PC-3 (cell line): ENCODE measurements at regions not wholly inside any gene's neighbourhood (a gene's known extent, or its start where the extent isn't known, plus 50 kb on each side); places are given as distances from the start of the nearest gene placed in this dataset.

Source experiments
- EZH2phosphoT487 ChIP-seq: fragments of 300-600 bp; sonication (generic); IDR thresholded peaks from 2 replicates; pipeline ENCODE4 v1.6.1; 2018; ENCODE audit warnings: mild to moderate bottlenecking, antibody characterized with exemption, low read length, borderline replicate concordance
- TF ChIP-seq, protein P1 (sequence below): fragments of 300-600 bp; sonication (generic); conservative IDR thresholded peaks from 2 replicates; pipeline ENCODE4 v1.5.1; 2017; ENCODE audit warnings: antibody characterized with exemption, low read depth, mild to moderate bottlenecking, low read length

GRCh38 chr3:127033171-127033570 lies 50.3 kb downstream of the PLXNA1 start:
- TF ChIP-seq, protein P1, sequence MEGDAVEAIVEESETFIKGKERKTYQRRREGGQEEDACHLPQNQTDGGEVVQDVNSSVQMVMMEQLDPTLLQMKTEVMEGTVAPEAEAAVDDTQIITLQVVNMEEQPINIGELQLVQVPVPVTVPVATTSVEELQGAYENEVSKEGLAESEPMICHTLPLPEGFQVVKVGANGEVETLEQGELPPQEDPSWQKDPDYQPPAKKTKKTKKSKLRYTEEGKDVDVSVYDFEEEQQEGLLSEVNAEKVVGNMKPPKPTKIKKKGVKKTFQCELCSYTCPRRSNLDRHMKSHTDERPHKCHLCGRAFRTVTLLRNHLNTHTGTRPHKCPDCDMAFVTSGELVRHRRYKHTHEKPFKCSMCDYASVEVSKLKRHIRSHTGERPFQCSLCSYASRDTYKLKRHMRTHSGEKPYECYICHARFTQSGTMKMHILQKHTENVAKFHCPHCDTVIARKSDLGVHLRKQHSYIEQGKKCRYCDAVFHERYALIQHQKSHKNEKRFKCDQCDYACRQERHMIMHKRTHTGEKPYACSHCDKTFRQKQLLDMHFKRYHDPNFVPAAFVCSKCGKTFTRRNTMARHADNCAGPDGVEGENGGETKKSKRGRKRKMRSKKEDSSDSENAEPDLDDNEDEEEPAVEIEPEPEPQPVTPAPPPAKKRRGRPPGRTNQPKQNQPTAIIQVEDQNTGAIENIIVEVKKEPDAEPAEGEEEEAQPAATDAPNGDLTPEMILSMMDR, result no peak
- TF ChIP-seq EZH2phosphoT487, result no peak
